Retinal pigment epithelial cell (primary cell): ENCODE measurements at regions not wholly inside any gene's neighbourhood (a gene's known extent, or its start where the extent isn't known, plus 50 kb on each side); places are given as distances from the start of the nearest gene placed in this dataset.
"Not testable (repeated sequence)": the region's sequence is repeated elsewhere in the genome, so short reads cannot be mapped to it uniquely, and the experiment has no call there.

Experiments
- DNase-seq: peaks from one replicate; pipeline ENCODE4 v3.0.0-alpha.2; 2010; ENCODE audit warnings: low read depth
- H3K4me3 ChIP-seq: 2 replicates; pipeline ENCODE4 v1.5.1; 2011; ENCODE audit warnings: mild to moderate bottlenecking, low read length, control low read depth, moderate library complexity
- CTCF ChIP-seq: conservative IDR thresholded peaks from 2 replicates; pipeline ENCODE4 v1.5.1; 2011; ENCODE audit warnings: low read depth, low read length, control low read depth, inconsistent platforms

GRCh38 chr16:73106329-73107034, 58.6 kb upstream of the ZFHX3 start:
- DNase-seq: no peak
- TF ChIP-seq CTCF: no peak
- H3K4me3 ChIP-seq: no peak overlapping the region

- H3K4me3 ChIP-seq: no peak overlapping the region
- no peak for TF ChIP-seq CTCF
- DNase-seq: no peak
These were observed 53.6 kb upstream of the ZFHX3 start for GRCh38 chr16:73101568-73101967.

- not testable (repeated sequence) for DNase-seq
These were observed 51.7 kb upstream of the ZFHX3 start for GRCh38 chr16:73099601-73100000.

More at GRCh38 chr16:73099601-73100000, 51.7 kb upstream of the ZFHX3 start:
- not testable (repeated sequence) for H3K4me3 ChIP-seq
